Stimulated activated CD8-positive, alpha-beta memory T cell treated with anti-CD3 and anti-CD28 coated beads, Interleukin-12 subunit alpha, Interleukin-12 subunit beta, amount 100 ng/mL, for 1 hour (primary cell): ENCODE measurements at regions not wholly inside any gene's neighbourhood (a gene's known extent, or its start where the extent isn't known, plus 50 kb on each side); places are given as distances from the start of the nearest gene placed in this dataset.
"Not testable (repeated sequence)": the region's sequence is repeated elsewhere in the genome, so short reads cannot be mapped to it uniquely, and the experiment has no call there.

Experiments
- DNase-seq: peaks from one replicate; pipeline ENCODE4 v3.0.0-alpha.2; 2020; ENCODE audit warnings: low read depth

DNA sequence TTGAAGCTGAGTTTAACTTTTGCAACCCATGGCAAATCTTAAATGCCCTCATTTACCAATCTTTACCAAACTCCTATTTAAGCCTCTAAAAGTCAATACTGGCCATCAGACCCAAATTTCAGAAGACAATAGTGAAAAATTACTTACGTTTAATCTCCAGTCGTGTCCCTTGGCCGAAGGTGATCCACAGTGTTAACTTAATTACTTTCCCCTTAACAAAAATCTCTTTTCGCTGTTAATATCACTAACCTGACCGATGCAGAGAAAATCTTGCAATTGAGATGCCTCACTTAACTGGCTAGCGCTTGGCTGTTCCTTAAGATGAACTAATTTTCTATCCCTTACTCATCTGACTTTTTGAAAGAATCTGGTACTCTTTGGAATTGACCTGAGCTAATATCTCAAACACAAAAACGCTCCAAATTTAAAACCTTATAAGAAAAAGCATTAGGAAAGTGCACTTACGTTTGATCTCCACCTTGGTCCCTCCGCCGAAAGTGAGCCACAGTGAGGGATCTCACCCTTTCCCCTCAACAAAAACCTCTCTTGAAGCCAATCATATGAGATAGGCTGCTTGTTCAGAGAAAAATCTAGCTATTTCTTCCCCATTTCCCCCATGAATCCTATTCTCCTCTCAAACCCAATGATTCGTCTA lies 169.1 kb downstream of the RPIA start:
- no peak for DNase-seq

DNA sequence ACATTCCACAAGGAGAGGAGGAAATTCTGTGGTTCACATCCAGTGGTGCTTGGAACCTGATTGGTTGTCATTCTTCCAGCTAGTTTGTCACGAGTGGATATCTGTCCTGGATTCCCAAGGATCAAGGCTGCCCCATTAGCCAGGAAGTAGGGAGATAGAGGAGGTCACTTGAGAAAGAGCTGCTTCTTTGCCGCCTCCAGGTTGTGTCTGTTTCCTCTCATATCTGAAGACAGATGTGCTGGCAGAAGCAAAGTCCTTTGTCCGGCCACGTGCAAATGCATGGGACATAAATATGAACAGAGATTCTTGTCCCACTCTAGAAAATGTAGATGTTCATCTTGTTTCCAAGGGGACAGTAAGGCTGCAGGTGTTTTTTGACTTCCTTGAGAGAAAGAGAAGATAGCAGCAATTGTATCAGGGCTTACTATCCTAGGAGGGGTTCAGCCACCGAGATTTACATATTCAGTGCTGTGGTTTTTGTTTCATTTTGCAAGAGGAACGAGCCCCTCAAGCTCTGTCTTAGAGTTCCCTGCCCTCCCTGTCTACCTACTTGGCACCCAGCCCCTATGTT lies 174.4 kb downstream of the RPIA start:
- no peak for DNase-seq

DNA sequence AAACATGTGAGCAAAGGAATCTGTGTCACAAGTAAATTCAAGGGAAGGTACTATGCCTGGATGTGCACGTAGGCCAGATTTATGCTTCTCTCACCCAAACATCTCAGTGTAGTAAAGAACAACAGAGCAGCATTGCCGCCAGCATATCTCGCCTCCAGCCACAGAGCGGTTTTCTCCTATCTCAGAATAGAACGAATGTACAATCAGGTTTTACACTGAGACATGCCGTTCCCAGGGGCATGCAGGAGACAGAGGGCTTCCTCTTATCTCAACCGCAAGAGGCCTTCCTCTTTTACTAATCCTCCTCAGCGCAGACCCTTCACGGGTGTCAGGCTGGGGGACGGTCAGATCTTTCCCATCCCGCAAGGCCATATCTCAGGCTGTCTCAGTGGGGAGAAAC lies 175.3 kb downstream of the RPIA start:
- DNase-seq: no peak

DNA sequence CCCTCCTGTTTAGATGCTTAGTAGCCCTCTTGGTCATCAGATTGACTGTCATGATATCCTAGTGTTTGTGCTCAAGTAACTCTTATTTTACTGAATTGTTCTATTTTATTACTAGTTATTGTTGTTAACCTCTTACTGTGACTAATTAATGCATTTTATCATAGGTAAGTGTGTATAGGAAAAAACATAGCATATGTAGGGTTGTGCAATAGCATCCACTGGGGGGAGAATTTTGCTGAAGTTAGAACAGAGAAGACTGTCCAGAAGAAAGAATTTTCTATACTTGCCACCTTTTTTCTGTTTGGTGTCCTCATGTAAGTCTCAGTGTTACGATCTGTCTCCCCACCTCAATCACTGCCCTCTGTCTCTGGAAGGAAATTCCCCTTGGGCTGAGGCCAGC lies 177.4 kb downstream of the RPIA start:
- DNase-seq: no peak

DNA sequence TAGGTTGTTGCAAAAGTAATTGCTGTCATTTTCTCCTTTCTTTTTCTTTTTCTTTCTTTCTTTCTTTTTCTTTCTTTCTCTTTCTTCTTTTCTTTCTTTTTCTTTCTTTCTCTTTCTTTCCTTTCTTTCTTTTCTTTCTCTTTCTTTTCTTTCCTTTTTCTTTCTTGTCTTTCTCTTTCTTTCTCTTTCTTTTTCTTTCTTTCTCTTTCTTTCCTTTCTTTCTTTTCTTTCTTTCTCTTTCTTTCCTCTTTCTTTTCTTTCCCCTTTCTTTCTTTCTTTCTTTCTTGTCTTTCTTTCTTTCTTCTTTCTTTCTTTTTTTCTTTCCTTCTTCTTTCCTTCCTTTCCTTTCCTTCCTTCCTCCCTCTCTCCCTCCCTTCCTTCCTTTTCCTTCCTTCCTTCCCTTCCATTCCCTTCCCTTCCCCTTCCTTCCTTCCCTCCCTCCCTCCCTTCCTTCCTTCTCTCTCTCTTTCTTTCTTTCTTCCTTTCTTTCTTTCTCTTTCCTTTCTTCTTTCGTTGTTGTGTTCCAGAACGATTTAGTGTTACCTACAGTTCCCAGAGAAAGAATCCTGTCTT lies 178.9 kb downstream of the RPIA start:
- DNase-seq: no peak

DNA sequence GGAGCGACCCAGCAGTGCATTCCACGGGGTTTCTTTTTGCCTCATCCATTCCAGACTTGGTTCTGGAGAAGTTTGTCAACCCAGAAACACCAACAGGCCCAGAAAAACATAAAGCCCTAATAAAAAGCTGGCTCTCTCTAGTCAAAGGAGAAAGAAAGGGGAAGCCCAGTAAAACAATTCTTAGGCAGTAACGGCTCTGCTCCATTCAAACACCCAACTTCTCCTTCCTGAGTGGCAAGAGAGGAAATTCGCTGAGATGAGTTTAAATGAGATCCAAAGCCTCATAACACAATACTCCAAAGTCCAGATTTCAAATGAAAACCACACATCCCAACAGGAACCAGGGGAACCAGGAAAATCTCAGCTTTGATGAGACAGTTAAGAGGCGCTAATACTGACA lies 179.9 kb downstream of the RPIA start:
- no peak for DNase-seq

DNA sequence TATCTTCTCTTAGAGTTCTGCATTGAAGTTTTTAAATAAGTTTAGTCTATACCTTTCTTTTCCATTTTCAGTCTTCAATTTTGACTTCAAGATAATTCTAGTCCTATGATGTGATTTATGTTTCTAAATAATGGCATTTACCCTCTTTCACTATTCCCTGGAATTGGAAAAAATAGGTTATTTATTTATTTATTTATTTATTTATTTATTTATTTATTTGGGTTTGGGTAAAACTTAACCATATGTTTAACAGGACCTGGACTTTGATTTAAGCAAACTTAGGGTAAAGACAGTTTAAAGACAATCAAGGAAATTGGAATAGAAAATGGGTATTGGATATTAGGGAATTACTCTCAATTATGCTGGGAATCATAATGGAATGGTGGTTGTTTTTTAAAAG lies 182.1 kb downstream of the RPIA start:
- DNase-seq: no peak

DNA sequence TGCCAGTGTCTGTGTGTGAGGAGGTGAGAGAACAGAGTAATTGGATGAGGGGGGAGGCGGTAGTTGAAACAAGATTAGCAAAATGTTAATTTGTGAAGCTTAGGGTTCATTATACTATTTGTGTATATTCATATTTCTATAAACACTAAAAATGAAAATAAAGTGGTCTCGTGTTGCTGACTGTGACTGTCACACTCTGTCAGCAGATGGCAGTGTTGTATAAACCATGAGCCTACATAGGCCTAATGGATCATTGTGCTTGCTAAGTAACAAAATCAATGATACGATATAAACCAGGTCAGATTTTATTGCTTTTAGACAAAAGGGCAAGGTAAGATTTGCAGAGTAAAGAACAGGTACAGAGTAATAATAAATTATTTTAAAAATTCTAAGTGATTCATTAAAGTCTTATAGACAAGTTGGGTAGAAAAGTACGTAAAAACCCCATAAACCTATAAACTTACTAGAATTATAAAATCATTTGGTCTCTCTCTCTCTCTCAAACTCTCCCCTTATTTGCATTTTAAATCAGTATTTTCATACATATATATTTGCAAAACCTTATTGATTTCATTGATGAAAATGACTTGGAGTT lies 182.7 kb downstream of the RPIA start:
- DNase-seq: peak; percentile 14

DNA sequence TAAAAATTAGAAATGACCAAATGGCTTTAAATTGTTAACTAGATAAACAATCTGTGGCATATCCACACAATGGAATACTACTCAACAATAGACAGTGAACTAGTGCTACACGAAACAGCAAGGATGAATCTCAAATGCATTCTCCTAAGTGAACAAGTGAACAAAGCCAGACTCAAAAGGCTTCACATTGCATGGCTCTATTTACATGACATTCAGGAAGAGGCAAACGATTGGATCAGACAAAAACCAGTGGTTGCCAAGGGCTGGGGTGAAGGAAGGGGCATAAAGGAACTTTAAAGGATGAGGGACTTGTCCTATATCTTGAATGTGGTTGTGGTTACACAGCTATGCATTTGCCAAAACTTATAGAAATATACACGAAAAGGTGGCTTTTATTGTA lies 184.3 kb downstream of the RPIA start:
- no peak for DNase-seq

DNA sequence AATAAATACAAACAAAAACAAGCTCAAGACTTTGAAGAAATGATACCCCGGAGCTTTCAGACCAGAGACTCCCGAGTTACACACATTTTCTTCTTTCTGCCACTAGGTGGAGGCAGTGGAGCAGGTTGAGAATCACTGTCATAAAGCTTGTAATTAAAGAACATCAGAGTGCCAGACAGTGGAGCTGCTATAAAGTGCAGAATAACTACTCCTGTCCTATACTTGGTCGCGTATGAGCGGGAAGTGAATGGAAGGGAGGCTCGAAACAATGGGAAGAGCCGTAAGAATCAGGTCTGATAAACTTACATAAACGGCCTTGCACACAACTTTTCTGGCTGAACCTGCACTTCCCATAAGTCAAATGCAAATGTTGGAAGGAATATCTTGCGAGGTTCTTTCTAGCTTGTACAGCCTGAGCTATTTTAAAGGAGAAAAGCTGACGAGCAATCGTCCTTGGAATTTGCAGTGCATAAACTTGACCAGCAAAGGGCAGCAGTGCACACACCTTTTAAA lies 189.0 kb downstream of the RPIA start:
- peak; percentile 8 for DNase-seq

DNA sequence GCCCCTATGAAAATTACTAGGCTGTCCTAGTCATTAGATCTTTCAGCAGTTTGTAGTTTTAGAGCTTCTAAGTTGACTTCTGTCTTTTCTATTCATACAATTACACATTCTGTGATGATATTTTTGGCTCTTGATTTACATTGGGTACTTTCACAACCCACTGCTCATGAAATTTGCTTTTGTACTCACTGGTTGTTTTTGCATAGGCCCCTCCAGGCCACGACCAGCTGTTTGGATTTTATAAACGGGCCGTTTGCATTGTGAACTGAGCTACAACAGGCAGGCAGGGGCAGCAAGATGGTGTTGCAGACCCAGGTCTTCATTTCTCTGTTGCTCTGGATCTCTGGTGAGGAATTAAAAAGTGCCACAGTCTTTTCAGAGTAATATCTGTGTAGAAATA lies 193.8 kb downstream of the RPIA start:
- no peak for DNase-seq

DNA sequence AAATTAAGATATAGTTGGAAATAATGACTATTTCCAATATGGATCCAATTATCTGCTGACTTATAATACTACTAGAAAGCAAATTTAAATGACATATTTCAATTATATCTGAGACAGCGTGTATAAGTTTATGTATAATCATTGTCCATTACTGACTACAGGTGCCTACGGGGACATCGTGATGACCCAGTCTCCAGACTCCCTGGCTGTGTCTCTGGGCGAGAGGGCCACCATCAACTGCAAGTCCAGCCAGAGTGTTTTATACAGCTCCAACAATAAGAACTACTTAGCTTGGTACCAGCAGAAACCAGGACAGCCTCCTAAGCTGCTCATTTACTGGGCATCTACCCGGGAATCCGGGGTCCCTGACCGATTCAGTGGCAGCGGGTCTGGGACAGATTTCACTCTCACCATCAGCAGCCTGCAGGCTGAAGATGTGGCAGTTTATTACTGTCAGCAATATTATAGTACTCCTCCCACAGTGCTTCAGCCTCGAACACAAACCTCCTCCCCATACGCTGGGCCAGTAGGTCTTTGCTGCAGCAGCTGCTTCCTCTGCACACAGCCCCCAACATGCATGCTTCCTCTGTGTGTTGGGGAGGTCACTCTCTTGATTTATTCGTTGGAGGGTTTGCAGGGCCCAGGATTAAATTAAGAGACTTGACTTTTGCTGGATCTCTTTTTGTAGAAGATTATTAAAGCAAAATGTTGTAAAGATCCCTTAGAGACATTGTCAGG lies 194.4 kb downstream of the RPIA start:
- no peak for DNase-seq

DNA sequence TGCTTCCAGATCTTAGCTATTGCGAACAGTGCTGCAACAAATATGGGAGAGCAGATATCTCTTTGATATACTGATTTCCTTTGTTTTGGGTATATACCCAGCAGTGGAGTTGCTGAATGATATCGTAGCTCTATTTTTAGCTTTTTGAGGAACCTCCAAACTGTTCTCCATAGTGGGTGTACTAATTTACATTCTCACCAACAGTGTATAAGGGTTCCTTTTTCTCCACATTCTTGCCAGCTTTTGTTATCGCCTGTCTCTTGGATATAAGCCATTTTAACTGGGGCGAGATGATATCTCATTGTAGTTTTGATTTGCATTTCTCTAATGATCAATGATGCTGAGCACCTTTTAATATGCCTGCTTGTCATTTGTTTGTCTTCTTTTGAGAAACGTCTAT lies 196.0 kb downstream of the RPIA start:
- DNase-seq: not testable (repeated sequence)

DNA sequence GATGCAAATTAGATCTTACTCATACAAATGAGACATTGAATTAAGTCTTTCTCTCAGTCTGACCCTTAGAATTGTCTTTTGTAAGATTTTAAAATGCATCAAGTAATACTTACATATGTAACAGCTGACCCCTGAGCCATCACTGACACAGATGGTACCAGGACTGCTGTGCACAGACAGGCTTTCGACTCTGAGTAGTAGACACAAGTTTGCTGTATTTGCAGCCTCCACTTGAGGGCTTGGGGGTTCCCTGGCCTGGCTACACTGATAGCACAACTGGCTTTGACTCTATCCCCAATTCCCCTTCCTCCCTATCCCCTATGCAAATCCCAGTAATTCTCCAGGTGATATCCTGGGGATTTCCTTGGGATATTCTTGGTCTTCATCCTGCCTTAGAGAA lies 200.7 kb downstream of the RPIA start:
- no peak for DNase-seq

DNA sequence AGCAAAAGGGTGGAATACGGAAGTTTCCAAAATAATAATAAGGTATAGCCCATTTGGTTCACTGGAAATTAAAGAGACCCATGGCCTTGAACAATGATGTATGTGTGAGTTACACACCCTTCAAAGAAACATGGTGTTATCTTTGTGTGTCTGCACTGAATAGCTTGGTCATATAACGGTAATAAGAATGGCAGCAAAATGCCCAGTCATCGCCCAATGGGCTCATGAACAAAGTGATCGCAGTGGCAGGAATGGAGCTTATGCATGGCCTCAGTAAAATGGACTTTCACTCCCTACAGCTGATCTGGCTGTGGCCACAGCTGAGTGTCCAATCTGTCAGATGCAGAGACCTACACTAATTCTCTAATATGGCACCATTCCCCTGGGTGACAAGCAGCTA lies 201.3 kb downstream of the RPIA start:
- no peak for DNase-seq

DNA sequence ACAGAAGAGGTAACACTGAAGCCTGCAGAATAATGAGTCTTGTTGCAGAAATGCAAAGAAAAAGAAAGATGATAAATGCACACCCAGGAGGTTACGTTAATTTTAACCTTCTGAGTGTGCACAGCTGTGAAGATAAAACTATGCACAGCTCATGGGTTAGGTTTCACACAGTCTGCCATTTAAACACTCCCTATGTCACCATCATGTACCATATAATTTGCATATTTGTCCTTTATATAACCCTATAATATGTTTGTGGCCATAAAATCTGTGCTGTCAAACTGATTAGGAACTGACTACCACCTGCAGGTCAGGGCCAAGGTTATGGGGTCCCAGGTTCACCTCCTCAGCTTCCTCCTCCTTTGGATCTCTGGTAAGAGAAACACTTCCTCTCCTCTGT lies 205.5 kb downstream of the RPIA start:
- DNase-seq: no peak

DNA sequence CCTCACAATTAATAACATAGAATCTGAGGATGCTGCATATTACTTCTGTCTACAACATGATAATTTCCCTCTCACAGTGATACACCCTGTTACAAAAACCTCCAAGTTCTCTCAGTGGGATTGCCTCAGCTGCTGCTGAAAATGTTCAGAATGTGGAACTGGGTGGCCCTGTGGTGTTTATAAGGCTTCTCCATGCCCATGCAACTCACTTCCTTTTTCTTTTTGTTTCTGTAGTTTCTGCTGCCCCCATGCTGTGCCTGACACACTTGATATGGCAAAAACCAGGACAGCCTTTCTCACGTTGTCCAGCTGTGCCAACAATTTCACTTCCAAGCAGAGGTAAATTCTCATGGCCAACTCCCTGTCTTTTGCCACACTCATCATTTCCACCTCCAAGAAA lies 206.2 kb downstream of the RPIA start:
- no peak for DNase-seq

DNA sequence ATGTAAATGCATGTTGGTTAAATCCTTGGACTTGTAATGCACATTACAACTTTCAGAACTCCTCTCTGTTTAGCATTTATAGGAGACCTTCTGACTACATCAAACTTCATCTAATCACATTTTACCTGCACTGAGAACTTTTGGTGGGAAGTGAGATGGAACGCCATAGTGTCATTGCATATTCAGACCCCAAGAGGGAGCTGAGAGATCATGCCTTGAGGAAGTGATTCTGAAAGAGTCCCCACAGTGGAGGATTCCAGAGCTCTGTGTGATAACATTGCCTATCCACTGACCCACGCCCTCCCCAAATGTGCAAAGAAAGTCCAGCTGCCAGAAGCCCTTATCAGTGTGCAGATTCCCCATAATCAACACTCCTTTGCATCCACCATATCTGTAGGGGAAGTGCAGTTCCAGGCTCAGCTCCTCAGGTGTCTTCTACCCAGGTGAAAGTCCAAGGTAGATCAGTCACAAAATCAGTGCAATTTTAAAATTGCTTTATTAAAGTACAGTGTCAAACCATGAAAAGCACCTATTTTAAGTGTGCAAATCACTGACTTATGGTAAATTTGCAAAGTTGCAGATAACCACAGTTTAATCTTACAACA lies 212.4 kb downstream of the RPIA start:
- DNase-seq: no peak

DNA sequence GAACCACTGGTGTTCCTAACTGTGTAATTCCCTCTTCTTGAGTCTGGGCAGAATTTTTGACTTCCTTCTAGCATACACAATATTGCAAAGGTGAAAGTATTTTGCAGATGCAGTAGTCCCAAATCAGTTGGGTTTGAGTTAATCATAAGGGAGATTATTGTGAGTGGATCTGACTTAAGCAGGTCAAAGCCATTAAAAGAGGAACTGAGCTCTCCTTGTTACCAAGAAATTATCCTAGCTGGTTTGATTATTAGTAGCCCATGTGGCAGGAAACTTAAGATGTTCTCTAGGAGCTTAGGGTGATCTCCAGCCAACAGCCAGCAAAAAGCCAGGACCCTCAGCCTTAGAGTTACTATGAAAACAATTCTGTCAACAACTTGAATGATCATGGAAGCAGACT lies 221.8 kb downstream of the RPIA start:
- DNase-seq: no peak

DNA sequence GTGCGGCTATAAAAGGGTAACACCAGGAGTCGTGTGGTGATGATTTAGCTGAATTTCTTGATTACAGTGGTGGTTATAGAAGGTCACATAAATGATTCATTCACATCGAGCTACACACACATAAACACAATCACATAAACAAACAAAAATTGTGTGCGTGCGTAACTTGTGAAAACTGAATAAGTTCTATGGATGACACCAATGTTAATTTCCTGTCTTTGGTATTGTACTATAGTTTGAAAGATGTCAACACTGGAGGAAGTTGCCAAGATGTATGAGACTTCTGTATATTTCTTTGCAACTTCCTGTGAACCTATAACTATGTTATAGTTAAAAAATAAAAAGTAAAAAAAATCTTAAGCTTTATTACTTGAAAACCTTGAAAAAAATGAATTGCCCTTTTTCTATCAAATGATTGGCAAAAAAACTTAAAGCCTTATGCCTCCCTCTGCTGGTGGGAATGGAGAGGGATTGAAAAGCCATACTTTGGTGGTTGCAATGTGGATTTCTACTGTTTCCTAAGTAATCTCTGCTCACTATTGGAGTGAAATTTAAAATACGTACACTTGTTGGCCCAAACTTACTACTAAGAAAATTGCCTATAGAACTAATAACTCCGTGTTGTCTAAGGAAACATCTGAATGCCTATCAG lies 227.7 kb downstream of the RPIA start:
- no peak for DNase-seq

DNA sequence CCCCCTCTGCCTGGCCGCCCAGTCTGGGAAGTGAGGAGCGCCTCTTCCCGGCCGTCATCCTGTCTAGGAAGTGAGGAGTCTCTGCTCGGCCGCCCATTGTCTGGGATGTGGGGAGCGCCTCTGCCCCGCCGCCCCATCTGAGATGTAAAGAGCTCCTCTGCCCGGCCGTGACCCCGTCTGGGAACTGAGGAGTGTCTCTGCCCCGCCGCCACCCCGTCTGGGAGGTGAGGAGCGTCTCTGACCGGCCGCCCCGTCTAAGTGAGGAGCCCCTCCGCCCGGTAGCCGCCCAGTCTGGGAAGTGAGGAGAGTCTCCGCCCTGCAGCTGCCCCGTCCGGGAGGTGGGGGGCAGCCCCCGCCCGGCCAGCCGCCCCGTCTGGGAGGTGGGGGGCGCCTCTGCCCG lies 228.9 kb downstream of the RPIA start:
- not testable (repeated sequence) for DNase-seq

DNA sequence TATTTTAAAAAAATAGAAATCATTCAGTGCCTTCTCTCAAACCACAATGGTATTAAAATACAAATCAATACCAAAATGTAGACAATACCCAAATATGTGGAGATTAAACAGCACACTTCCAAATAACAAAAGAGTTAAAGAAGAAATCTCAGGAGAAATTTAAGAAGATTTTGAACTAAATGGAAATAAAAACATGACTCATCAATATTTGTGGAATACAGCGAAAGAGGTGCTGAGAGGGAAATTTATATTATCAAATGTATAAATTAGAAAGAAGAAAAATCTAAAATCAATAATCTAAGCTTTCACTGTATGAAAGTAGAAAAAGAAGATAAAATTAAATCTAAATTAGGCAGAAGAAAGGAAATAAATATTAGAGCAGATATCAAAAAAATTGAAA lies 233.1 kb downstream of the RPIA start:
- DNase-seq: no peak
